Hepatocyte (in vitro differentiated cells): ENCODE measurements at regions not wholly inside any gene's neighbourhood (a gene's known extent, or its start where the extent isn't known, plus 50 kb on each side); places are given as distances from the start of the nearest gene placed in this dataset.

Experiments
- DNase-seq: peaks from one replicate; pipeline ENCODE4 v3.0.0-alpha.2; 2016; ENCODE audit warnings: low spot score
- H2AFZ ChIP-seq: fragments of 200-600 bp; sonication (generic); 2 replicates; pipeline ENCODE4 v1.6.0; 2016; ENCODE audit warnings: antibody characterized with exemption, mild to moderate bottlenecking
- H3K27ac ChIP-seq: fragments of 200-600 bp; sonication (generic); 2 replicates; pipeline ENCODE4 v1.5.1; 2016; ENCODE audit warnings: mild to moderate bottlenecking
- H3K27me3 ChIP-seq: fragments of 200-600 bp; sonication (generic); 2 replicates; pipeline ENCODE4 v1.6.1; 2016
- H3K36me3 ChIP-seq: fragments of 200-600 bp; sonication (generic); replicated peaks from 2 replicates; pipeline ENCODE4 v1.5.1; 2016; ENCODE audit warnings: low read depth; ENCODE audit not compliant: insufficient read depth
- H3K4me1 ChIP-seq: fragments of 200-600 bp; sonication (generic); 2 replicates; pipeline ENCODE4 v1.5.1; 2016; ENCODE audit warnings: mild to moderate bottlenecking, moderate library complexity; ENCODE audit not compliant: insufficient read depth
- H3K4me2 ChIP-seq: fragments of 200-600 bp; sonication (generic); 2 replicates; pipeline ENCODE4 v1.6.0; 2016
- H3K4me3 ChIP-seq: fragments of 200-600 bp; sonication (generic); 2 replicates; pipeline ENCODE4 v1.5.1; 2016; ENCODE audit warnings: mild to moderate bottlenecking
- H3K79me2 ChIP-seq: fragments of 200-600 bp; sonication (generic); 2 replicates; pipeline ENCODE4 v1.6.0; 2017; ENCODE audit warnings: mild to moderate bottlenecking
- H3K9me2 ChIP-seq: fragments of 200-600 bp; sonication (generic); replicated peaks from 2 replicates; pipeline ENCODE4 v1.6.0; 2017; ENCODE audit warnings: mild to moderate bottlenecking; ENCODE audit not compliant: insufficient read depth
- H3K9me3 ChIP-seq: fragments of 200-600 bp; sonication (generic); 2 replicates; pipeline ENCODE4 v1.5.1; 2016; ENCODE audit warnings: low read depth, mild to moderate bottlenecking
- H4K20me1 ChIP-seq: fragments of 200-600 bp; sonication (generic); 2 replicates; pipeline ENCODE4 v1.6.0; 2016; ENCODE audit warnings: mild to moderate bottlenecking; ENCODE audit not compliant: insufficient read depth, poor library complexity, severe bottlenecking
- EZH2 ChIP-seq: fragments of 200-600 bp; sonication (generic); IDR thresholded peaks from 2 replicates; pipeline ENCODE4 v1.6.1; 2016; ENCODE audit warnings: antibody characterized with exemption, mild to moderate bottlenecking, borderline replicate concordance
- EZH2phosphoT487 ChIP-seq: fragments of 200-600 bp; sonication (generic); IDR thresholded peaks from one replicate; pipeline ENCODE4 v1.6.1; 2018; ENCODE audit warnings: antibody characterized with exemption, mild to moderate bottlenecking, low read depth, moderate library complexity; ENCODE audit not compliant: unreplicated experiment, severe bottlenecking
- WGBS: methylation state at CpG from one replicate; pipeline ENCODE4 v1.1.6; 2016; ENCODE audit warnings: low lambda C conversion rate; ENCODE audit errors: missing lambda C conversion rate; 5-methylcytosine and 5-hydroxymethylcytosine counted together
- TF ChIP-seq, protein P1 (sequence below): fragments of 200-600 bp; sonication (generic); IDR thresholded peaks from 2 replicates; pipeline ENCODE4 v1.5.1; 2016; ENCODE audit warnings: antibody characterized with exemption, mild to moderate bottlenecking; ENCODE audit not compliant: poor library complexity

DNA sequence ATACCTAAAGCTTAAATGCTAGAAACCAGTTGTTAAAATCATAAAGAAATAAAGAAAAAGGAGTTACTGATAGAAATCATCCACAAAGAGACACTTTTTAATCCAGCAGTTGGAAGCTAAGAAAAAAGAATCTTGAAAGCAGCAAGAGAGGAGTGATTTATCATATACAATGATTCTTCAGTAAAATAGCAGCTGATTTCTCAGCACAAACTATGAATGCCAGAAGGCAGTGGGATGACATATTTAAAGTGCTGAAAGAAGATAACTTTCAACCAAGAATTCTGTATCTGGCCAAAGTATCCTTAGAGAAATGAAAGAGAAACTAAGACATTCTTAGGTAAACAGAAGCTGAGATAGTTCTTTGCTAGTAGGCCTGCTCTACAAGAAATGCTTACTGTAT, 366.0 kb downstream of the HTR1A start:
- Histone ChIP-seq H3K4me1 (no peaks in the 10 kb centered on the region), H3K9me2 (no peaks in the 10 kb centered on the region), H3K79me2 (no peaks in the 10 kb centered on the region), H2AFZ (no peak overlapping the region), H3K9me3 (peaks cover 3% of the 10 kb centered on the region), H3K4me3 (no peak overlapping the region), H3K36me3 (no peaks in the 10 kb centered on the region), H3K4me2 (no peak overlapping the region), H4K20me1 (no peaks in the 10 kb centered on the region), H3K27ac (no peak overlapping the region), H3K27me3 (no peaks in the 10 kb centered on the region)
- no peak for TF ChIP-seq EZH2phosphoT487
- no peak for TF ChIP-seq EZH2
- TF ChIP-seq, protein P1, sequence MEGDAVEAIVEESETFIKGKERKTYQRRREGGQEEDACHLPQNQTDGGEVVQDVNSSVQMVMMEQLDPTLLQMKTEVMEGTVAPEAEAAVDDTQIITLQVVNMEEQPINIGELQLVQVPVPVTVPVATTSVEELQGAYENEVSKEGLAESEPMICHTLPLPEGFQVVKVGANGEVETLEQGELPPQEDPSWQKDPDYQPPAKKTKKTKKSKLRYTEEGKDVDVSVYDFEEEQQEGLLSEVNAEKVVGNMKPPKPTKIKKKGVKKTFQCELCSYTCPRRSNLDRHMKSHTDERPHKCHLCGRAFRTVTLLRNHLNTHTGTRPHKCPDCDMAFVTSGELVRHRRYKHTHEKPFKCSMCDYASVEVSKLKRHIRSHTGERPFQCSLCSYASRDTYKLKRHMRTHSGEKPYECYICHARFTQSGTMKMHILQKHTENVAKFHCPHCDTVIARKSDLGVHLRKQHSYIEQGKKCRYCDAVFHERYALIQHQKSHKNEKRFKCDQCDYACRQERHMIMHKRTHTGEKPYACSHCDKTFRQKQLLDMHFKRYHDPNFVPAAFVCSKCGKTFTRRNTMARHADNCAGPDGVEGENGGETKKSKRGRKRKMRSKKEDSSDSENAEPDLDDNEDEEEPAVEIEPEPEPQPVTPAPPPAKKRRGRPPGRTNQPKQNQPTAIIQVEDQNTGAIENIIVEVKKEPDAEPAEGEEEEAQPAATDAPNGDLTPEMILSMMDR: no peak
- no peak for DNase-seq

DNA sequence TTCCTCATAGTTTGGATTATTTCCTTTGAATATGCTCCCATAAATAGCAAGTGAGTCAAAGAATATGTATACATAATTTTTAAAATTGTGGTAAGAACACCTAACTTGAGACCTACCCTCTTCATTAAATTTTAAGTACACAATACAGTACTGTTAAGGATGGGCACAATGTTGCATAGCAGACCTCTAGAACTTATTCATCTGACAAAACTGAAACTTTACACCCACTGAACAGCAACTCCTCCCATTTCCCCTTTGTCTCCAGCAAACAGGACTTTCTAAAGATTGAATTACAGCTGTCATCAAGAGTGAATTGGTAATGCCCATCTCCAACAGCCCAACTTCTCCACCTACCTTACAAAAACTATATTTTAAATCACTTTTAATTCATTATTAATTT, 388.9 kb downstream of the HTR1A start:
- no peaks in the 10 kb centered on the region for H3K27me3 ChIP-seq
- TF ChIP-seq EZH2phosphoT487: no peak
- TF ChIP-seq, protein P1: no peak
- TF ChIP-seq EZH2: no peak
- H3K27ac ChIP-seq: no peak overlapping the region
- DNase-seq: no peak
- H3K4me3 ChIP-seq: no peak overlapping the region
- no peaks in the 10 kb centered on the region for H3K36me3 ChIP-seq
- H4K20me1 ChIP-seq: no peaks in the 10 kb centered on the region
- H3K9me2 ChIP-seq: no peaks in the 10 kb centered on the region
- no peaks in the 10 kb centered on the region for H3K9me3 ChIP-seq
- H2AFZ ChIP-seq: no peak overlapping the region
- H3K79me2 ChIP-seq: no peaks in the 10 kb centered on the region
- H3K4me1 ChIP-seq: no peaks in the 10 kb centered on the region
- H3K4me2 ChIP-seq: no peak overlapping the region

DNA sequence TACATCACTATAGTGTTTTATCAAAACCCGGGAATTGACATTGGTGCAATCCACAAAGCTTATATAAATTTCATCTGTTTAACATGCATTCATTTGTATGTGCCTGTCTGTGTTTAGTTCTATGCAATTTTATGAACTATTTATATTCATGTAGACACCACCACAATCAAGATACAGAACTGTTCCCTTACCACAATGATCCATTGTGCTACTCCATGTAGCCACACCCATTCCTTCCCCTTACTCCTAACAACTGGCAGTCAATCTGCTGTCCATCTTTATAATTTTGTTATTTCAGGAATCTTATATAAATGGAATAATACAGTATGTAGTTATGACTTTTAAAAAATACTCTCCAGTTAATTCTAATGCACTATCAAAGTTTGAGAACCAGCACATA, 389.5 kb downstream of the HTR1A start:
- Histone ChIP-seq H3K9me3 (no peaks in the 10 kb centered on the region), H3K79me2 (no peaks in the 10 kb centered on the region), H4K20me1 (no peaks in the 10 kb centered on the region), H3K27ac (no peak overlapping the region), H3K27me3 (no peaks in the 10 kb centered on the region), H3K4me1 (no peaks in the 10 kb centered on the region), H3K4me2 (no peak overlapping the region), H3K4me3 (no peak overlapping the region), H3K9me2 (no peaks in the 10 kb centered on the region), H3K36me3 (no peaks in the 10 kb centered on the region), H2AFZ (no peak overlapping the region)
- no peak for DNase-seq
- WGBS: 79% methylated on average over 1 of the region's 1 CpG
- TF ChIP-seq EZH2phosphoT487: no peak
- TF ChIP-seq EZH2: no peak
- TF ChIP-seq, protein P1: no peak

DNA sequence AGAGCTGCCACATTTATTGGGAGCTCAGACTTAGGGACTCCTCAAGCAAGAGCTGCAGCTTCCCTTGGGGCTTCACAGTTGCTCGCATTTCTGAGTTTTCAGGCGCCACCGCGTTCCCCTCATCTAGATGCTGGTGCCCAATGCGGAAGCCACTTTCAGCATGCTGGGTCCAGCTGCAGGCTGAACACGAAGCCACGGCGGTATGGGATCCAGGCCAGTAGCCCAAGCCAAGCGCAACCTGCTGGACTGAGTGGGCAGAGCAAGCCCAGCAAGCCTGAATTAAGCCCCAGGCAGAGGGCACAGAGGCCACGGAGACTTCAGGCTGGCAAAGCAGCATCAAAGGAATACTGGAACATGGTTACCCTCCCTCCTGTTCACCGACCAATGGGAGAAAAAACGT, 391.5 kb downstream of the HTR1A start:
- DNase-seq: no peak
- H3K79me2 ChIP-seq: no peaks in the 10 kb centered on the region
- no peaks in the 10 kb centered on the region for H3K9me3 ChIP-seq
- no peak overlapping the region for H3K4me2 ChIP-seq
- no peaks in the 10 kb centered on the region for H3K27me3 ChIP-seq
- H3K4me1 ChIP-seq: no peaks in the 10 kb centered on the region
- H3K4me3 ChIP-seq: no peak overlapping the region
- H4K20me1 ChIP-seq: no peaks in the 10 kb centered on the region
- no peaks in the 10 kb centered on the region for H3K9me2 ChIP-seq
- TF ChIP-seq EZH2phosphoT487: no peak
- TF ChIP-seq EZH2: no peak
- TF ChIP-seq, protein P1: no peak
- 84% methylated on average over 12 of the region's 12 CpGs for WGBS
- no peak overlapping the region for H3K27ac ChIP-seq
- no peak overlapping the region for H2AFZ ChIP-seq
- no peaks in the 10 kb centered on the region for H3K36me3 ChIP-seq
